T-helper 2 cell treated with Interferon-gamma antibody and Interleukin-4, amounts not matched to agents 5 μg/mL and 100 μg/mL, for 36 hours (primary cell): ENCODE measurements at regions not wholly inside any gene's neighbourhood (a gene's known extent, or its start where the extent isn't known, plus 50 kb on each side); places are given as distances from the start of the nearest gene placed in this dataset.
"Not testable (repeated sequence)": the region's sequence is repeated elsewhere in the genome, so short reads cannot be mapped to it uniquely, and the experiment has no call there.

Experiments used
- DNase-seq: peaks from one replicate; pipeline ENCODE4 v3.0.0; 2021; ENCODE audit warnings: low spot score
- H3K27ac Mint-ChIP-seq: one replicate; pipeline ENCODE4 v1.8.0; 2021; ENCODE audit warnings: mild to moderate bottlenecking, mixed read lengths
- H3K27me3 Mint-ChIP-seq: one replicate; pipeline ENCODE4 v1.8.0; 2021; ENCODE audit warnings: low read depth, mixed read lengths
- H3K36me3 Mint-ChIP-seq: one replicate; pipeline ENCODE4 v1.8.0; 2021; ENCODE audit warnings: low read depth, mixed read lengths
- H3K4me1 Mint-ChIP-seq: one replicate; pipeline ENCODE4 v1.8.0; 2021; ENCODE audit warnings: low read depth, mixed read lengths
- H3K4me3 Mint-ChIP-seq: one replicate; pipeline ENCODE4 v1.8.0; 2022; ENCODE audit warnings: mild to moderate bottlenecking, moderate library complexity, mixed read lengths
- H3K9me3 Mint-ChIP-seq: one replicate; pipeline ENCODE4 v1.8.0; 2021; ENCODE audit warnings: mixed read lengths

DNA sequence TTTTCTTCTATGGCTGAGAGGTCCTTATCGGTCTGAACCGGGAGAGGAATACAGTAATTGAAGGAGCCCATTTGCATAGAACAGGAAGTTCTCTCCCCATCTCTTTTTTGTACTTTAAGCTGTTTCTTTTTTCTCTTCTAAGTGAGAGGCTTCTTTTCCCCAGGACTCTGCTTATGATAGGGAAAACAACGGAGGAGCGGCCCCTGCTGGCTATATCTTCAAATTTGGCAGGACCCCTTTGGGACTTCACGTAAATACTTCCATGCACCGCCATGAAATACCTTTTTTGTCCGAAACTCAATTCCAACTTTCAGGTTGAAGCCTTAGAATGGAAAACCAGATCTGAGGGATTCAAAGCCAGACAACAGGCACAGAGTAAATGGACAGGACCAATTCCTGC, 1153.0 kb upstream of the INTU start:
- no peak overlapping the region for H3K4me3 Mint-ChIP-seq
- peaks cover 3% of the 10 kb centered on the region for H3K9me3 Mint-ChIP-seq
- no peaks in the 10 kb centered on the region for H3K27me3 Mint-ChIP-seq
- no peaks in the 10 kb centered on the region for H3K4me1 Mint-ChIP-seq
- no peak overlapping the region for H3K27ac Mint-ChIP-seq
- DNase-seq: no peak
- no peaks in the 10 kb centered on the region for H3K36me3 Mint-ChIP-seq

DNA sequence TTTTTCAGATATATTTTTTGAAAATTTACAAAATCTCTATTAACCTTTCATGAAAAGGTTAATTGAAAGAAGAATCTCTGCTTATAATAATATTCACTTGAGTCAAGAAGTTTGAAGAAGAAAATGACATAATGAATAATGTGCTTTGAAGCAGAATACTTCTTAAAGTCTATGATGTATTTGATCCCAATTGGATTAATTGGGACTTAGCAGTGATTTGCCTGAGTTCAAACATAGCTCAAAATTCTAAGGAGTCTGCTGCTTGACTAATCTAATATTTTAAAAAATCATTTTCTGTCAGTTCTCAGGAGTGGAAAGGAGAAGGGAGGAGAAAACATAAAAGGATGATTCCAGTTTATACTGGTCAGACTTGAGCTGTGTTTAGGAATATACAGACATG, 1150.4 kb upstream of the INTU start:
- Mint-ChIP-seq H3K4me1 (no peaks in the 10 kb centered on the region), H3K36me3 (no peaks in the 10 kb centered on the region), H3K27ac (no peak overlapping the region), H3K4me3 (no peak overlapping the region), H3K9me3 (no peaks in the 10 kb centered on the region), H3K27me3 (no peaks in the 10 kb centered on the region)
- no peak for DNase-seq

DNA sequence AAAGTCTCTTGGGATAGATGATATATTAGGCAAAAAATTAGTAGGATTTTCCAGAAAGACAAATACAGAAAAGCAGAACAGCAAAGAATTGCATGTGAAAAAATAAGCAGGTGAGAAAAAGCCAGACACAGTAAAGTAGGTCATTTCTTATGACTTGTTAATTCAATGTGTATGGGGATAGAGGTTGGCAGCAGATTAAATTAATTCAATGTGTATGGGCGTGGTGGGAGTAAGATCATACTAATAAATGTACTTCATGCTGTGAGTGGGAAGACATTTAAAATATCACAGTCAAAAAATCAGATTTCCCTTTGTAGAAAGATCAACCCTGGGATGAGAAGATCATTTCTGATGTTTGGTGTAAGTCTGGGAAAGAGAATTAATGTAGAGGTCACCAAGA, 1146.4 kb upstream of the INTU start:
- H3K27me3 Mint-ChIP-seq: no peaks in the 10 kb centered on the region
- H3K4me3 Mint-ChIP-seq: no peak overlapping the region
- H3K36me3 Mint-ChIP-seq: no peaks in the 10 kb centered on the region
- H3K27ac Mint-ChIP-seq: no peak overlapping the region
- H3K4me1 Mint-ChIP-seq: no peaks in the 10 kb centered on the region
- H3K9me3 Mint-ChIP-seq: no peaks in the 10 kb centered on the region
- DNase-seq: no peak

DNA sequence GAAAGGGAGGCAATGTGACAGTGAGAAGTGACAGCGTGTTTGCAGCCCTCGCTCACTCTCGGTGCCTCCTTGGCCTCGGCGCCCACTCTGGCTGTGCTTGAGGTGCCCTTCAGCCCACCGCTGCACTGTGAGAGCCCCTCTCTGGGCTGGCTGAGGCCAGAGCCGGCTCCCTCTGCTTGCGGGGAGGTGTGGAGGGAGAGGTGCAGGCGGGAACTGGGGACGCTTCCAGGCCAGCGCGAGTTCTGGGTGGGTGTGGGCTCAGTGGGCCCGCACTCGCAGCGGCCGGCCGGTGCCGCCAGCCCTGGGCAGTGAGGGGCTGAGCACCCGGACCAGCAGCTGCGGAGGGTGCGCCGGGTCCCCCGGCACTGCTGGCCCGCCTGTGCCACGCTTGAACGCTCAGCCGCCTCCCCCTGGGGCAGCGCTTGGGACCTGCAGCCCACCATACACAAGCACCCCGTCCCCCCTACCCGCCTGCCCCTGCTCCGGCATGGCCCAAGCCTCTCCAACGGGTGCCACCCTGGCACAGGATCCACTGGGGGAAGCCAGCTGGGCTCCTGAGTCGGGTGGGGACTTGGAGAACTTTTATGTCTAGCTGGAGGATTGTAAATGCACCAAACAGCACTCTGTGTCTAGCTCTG, 1142.8 kb upstream of the INTU start:
- H3K4me3 Mint-ChIP-seq: no peak overlapping the region
- H3K27me3 Mint-ChIP-seq: no peaks in the 10 kb centered on the region

DNA sequence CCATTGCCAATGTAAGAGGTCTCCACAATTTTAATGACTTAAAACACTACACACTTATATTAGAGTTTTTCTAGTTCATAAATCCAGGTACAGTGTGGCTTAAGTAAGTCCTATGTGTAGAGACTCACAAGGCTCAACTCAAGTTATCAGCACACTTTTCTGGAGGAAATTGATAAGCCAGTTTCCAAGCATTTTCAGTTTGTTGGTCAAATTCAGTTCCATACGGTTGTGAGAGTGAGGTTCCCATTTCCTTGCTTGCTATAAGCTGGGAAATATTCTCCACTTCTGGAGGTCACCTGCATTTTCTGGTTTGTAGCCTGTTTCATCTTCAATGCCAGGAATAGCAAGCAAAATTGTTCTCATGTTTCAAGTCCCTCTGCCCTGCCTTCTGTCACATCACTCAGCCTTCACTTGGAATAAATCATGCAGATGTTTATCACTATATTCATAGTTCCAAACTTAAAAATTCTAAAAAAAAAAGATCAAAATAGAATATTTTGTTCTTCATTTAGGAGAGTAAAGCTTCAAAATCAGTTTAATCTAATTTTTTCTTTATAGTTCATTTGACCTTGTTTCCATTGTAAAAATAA, 1137.5 kb upstream of the INTU start:
- no peak for DNase-seq
- Mint-ChIP-seq H3K4me1 (no peaks in the 10 kb centered on the region), H3K27ac (no peak overlapping the region), H3K36me3 (no peaks in the 10 kb centered on the region), H3K9me3 (peaks cover 11% of the 10 kb centered on the region), H3K4me3 (no peak overlapping the region), H3K27me3 (no peaks in the 10 kb centered on the region)

More for the DNA sequence above, 1142.8 kb upstream of the INTU start:
- DNase-seq: no peak
- Mint-ChIP-seq H3K4me1 (no peaks in the 10 kb centered on the region), H3K36me3 (no peaks in the 10 kb centered on the region), H3K27ac (no peak overlapping the region), H3K9me3 (no peaks in the 10 kb centered on the region)

DNA sequence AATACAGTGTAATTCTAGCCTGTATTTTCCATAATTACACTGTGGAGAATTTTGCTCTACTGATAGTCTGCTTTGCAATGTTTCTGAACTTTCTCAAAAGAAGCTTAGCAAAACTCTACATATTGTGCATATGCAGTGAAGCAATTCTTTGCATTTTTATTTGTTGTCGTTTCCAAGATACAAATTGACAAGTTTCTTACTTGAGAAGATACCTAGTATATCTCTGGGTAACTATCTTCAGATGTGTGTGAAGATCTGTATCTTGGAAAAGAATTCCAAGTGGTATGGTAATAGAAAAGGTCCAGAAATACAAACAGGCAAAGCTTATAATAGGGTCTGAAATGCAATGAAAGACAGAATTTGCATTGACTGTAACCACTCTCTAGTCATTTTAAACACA, 1119.8 kb upstream of the INTU start:
- DNase-seq: no peak
- Mint-ChIP-seq H3K27ac (no peak overlapping the region), H3K4me3 (no peak overlapping the region), H3K4me1 (no peaks in the 10 kb centered on the region), H3K27me3 (no peaks in the 10 kb centered on the region), H3K9me3 (no peaks in the 10 kb centered on the region), H3K36me3 (no peaks in the 10 kb centered on the region)

DNA sequence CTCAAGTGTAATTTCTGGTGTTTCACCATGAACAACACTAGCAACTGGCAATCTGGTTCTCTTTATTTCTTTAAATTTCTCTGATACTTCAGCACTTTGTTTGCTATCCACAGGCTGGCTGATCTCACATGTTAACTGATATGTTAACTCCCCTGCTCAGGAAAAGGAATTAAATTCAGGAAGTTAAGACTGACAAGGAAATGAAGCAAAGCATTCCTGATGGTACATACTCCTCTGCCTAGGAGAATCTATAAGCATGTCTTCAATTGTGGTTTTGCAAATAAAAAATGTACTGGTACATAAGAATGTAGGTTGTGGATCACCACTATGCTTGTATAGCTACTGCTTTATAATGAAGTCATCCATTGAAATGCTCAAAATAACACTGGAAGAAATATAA, 1119.2 kb upstream of the INTU start:
- H3K9me3 Mint-ChIP-seq: no peaks in the 10 kb centered on the region
- H3K4me3 Mint-ChIP-seq: no peak overlapping the region
- H3K4me1 Mint-ChIP-seq: no peaks in the 10 kb centered on the region
- H3K27me3 Mint-ChIP-seq: no peaks in the 10 kb centered on the region
- H3K27ac Mint-ChIP-seq: no peak overlapping the region
- H3K36me3 Mint-ChIP-seq: no peaks in the 10 kb centered on the region
- no peak for DNase-seq

DNA sequence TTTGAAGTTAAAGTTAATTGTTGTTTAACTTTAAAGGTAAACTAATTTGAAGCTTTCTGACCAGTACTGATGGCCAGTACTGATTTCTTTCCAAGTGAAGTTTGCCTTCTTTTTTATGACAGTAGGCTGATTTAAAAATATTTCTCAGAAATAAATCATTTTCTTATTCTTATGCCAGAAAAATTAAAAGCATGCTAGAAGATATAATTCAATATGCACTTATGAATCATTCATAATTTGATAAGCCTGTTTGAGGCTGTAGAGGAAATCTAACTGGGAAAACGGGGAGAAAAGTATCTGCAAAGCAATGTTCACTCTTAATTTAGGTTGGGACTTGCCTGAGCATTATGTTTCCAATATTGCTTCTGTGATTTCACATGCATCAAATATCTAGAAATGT, 1112.0 kb upstream of the INTU start:
- H3K36me3 Mint-ChIP-seq: no peaks in the 10 kb centered on the region
- no peaks in the 10 kb centered on the region for H3K27me3 Mint-ChIP-seq
- peaks cover 10% of the 10 kb centered on the region for H3K9me3 Mint-ChIP-seq
- no peak for DNase-seq
- no peak overlapping the region for H3K27ac Mint-ChIP-seq
- no peaks in the 10 kb centered on the region for H3K4me1 Mint-ChIP-seq
- H3K4me3 Mint-ChIP-seq: no peak overlapping the region

DNA sequence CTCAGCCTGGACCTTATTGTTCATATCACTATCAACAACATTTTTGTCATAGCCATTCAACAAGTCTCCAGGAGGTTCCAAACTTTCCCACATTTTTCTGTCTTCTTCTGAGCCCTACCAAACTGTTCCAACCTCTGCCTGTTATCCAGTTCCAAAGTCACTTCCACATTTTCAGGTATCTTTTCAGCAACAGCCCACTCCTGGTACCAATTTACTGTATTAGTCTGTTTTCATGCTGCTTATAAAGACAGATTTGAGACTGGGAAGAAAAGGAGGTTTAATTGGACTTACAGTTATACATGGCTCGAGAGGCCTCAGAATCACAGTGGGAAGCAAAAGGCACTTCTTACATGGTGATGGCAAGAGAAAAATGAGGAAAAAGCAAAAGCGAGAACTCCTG, 1107.4 kb upstream of the INTU start:
- H3K4me1 Mint-ChIP-seq, H3K4me3 Mint-ChIP-seq, H3K27me3 Mint-ChIP-seq, DNase-seq, H3K27ac Mint-ChIP-seq, H3K36me3 Mint-ChIP-seq: not testable (repeated sequence)
- peaks cover 18% of the 10 kb centered on the region for H3K9me3 Mint-ChIP-seq

DNA sequence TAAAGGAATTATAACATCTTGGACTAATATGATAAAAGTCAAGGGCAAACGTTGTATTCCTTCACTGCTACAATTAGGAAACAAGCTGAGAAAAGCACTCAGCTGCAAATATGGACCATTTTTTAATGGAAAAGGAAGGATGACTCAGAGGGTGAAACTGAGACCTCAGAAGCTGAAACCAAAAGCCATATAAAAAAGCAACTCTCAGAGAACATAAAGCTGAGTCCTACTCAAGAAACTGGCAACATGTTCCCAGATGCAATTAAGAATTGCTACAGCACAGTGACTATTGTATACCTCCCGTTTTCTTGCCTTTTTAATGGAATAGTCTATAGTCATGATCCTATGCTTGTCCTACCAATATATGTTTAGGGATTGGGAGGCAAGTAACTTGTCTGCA, 1106.4 kb upstream of the INTU start:
- H3K36me3 Mint-ChIP-seq: no peaks in the 10 kb centered on the region
- no peaks in the 10 kb centered on the region for H3K4me1 Mint-ChIP-seq

DNA sequence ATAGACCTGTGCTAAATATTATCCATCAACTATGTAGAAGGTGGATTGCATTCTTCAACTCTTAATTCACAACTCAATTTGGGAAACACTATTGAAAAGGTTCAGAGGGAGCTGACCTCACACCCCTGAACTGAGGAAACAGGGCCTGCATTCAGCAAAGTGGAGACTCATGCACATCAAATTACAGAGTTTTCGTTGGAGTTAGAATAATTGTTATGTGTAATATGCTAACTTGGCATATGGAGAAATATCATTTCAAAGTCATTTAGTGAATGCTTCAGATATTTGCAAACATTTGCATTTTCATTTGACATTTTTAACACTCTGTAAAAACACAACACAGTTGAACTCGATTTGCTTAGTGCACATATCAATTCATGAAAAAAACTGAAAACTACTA, 1102.8 kb upstream of the INTU start:
- H3K27ac Mint-ChIP-seq: no peak overlapping the region
- no peaks in the 10 kb centered on the region for H3K36me3 Mint-ChIP-seq
- H3K9me3 Mint-ChIP-seq: peaks cover 14% of the 10 kb centered on the region
- DNase-seq: no peak
- H3K27me3 Mint-ChIP-seq: no peaks in the 10 kb centered on the region
- no peak overlapping the region for H3K4me3 Mint-ChIP-seq
- H3K4me1 Mint-ChIP-seq: no peaks in the 10 kb centered on the region

More for the DNA sequence above, 1106.4 kb upstream of the INTU start:
- H3K4me3 Mint-ChIP-seq: no peak overlapping the region
- no peaks in the 10 kb centered on the region for H3K27me3 Mint-ChIP-seq
- DNase-seq: no peak
- peaks cover 18% of the 10 kb centered on the region for H3K9me3 Mint-ChIP-seq
- no peak overlapping the region for H3K27ac Mint-ChIP-seq

DNA sequence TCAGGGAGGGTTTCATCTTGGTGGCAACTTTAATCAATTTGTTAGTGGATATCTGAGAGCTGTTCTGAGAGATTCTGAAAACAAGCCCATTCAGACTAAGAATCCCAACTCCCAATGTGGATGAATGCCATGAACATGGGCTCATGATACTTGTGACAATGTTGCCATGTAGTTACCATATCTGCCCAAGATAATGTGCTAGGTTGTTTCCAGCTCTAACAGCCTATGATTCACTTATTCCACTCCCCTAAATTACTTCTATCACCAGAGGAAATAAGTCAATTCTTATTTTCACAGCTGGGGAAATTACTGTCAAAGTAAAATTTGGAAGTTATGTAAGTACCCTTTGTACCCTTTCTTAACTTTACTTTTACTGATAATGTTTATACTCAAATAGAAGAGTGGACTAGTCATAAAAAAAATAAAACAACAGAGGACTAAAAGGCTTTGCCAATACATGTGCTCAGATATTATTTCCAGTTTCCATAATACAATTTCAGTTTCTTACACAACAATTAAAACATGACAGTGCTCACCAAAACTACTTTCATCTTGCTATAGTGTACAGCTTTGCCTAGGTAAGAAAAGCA, 1101.7 kb upstream of the INTU start:
- H3K9me3 Mint-ChIP-seq: peaks cover 8% of the 10 kb centered on the region
- H3K4me3 Mint-ChIP-seq: no peak overlapping the region
- no peak for DNase-seq
- no peak overlapping the region for H3K27ac Mint-ChIP-seq
- no peaks in the 10 kb centered on the region for H3K4me1 Mint-ChIP-seq
- no peaks in the 10 kb centered on the region for H3K27me3 Mint-ChIP-seq
- H3K36me3 Mint-ChIP-seq: no peaks in the 10 kb centered on the region

DNA sequence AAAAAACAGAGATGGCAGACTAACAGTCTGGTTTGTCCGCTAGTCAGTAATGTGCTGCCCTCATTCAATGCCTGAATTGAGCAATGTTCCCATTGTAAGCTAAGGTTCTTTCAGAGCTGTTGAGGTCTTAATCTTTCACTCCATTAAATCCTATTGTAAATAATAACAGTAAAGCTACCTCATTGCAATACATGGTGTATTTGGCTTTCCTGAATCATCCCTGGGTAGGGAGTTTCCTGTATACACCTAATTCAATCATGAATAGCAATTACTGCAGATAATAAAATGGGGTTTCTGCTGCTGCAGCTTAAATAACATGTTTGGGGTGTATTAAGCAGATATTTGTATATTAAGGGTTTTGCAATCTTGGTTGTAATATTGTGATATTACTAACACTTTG, 1100.2 kb upstream of the INTU start:
- Mint-ChIP-seq H3K9me3 (no peaks in the 10 kb centered on the region), H3K4me1 (no peaks in the 10 kb centered on the region), H3K4me3 (no peak overlapping the region)

DNA sequence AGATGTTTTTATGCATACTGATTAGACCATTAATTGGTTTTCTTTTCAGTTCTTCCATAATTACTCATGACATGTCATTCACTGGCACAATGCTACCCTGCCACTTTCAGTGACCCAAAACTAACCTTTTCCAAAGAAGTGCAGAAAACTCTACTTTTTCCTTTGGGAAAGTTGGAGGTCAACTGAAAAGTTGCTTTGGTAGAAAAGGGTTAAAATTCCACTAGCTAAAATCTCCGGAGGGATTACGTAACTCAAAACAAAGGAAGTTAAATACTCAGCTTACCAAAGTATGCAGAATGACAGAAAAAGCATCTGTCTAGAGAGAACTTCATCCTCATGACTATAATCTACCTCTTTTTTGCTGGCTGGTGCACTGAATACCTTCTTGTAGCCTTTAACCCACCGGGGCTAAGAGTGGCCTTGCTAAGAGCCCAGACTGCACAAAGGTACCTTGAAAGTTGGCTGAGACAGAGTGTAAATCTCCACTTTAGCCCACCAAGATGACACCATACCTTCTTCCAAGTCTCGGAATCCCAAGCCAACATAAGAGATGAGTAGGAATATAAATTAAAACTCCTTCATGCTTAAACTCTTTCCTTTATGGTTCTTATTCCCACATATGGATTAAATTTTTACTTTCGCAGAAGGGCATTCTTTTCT, 1099.5 kb upstream of the INTU start:
- Mint-ChIP-seq H3K36me3 (no peaks in the 10 kb centered on the region), H3K27me3 (no peaks in the 10 kb centered on the region), H3K4me3 (no peak overlapping the region), H3K27ac (no peak overlapping the region), H3K9me3 (peaks cover 4% of the 10 kb centered on the region), H3K4me1 (no peaks in the 10 kb centered on the region)
- no peak for DNase-seq

More for the DNA sequence above, 1100.2 kb upstream of the INTU start:
- H3K27me3 Mint-ChIP-seq: no peaks in the 10 kb centered on the region
- no peak overlapping the region for H3K27ac Mint-ChIP-seq
- H3K36me3 Mint-ChIP-seq: no peaks in the 10 kb centered on the region
- no peak for DNase-seq
